ENCODE measurements at regions not wholly inside any gene's neighbourhood (a gene's known extent, or its start where the extent isn't known, plus 50 kb on each side); places are given as distances from the start of the nearest gene placed in this dataset.

DNA sequence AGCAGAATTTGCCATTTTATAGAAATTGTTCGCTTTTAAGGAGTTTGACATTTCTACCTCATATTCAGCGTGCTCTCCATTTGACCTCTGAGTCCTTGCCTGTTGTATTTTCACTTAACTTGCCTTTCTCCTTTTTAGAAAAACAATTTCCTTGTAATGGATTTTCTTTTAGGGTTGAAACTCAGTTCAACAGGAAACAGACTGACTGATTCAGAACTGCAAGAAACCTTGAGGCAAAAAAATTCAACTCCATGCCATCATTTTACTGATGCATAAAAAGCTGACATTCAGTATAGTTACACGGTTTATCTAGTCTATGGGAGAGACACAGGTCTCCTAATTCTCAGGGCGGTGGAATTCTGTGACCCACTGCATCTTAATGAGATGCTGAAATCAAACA is 59.8 kb downstream of the MRPS30 start:
- Histone ChIP-seq H3K27ac (no peak overlapping the region), H3K27me3 (no peaks in the 10 kb centered on the region), H3K36me3 (no peaks in the 10 kb centered on the region), H3K9me3 (no peaks in the 10 kb centered on the region), H3K4me3 (no peak overlapping the region), H3K4me1 (no peaks in the 10 kb centered on the region)
- TF ChIP-seq, protein P1, sequence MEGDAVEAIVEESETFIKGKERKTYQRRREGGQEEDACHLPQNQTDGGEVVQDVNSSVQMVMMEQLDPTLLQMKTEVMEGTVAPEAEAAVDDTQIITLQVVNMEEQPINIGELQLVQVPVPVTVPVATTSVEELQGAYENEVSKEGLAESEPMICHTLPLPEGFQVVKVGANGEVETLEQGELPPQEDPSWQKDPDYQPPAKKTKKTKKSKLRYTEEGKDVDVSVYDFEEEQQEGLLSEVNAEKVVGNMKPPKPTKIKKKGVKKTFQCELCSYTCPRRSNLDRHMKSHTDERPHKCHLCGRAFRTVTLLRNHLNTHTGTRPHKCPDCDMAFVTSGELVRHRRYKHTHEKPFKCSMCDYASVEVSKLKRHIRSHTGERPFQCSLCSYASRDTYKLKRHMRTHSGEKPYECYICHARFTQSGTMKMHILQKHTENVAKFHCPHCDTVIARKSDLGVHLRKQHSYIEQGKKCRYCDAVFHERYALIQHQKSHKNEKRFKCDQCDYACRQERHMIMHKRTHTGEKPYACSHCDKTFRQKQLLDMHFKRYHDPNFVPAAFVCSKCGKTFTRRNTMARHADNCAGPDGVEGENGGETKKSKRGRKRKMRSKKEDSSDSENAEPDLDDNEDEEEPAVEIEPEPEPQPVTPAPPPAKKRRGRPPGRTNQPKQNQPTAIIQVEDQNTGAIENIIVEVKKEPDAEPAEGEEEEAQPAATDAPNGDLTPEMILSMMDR (IDR thresholded peaks at IDR 0.05), result no peak
- intact Hi-C loops (cut with DNase I), result no loop called here
- DNase-seq (ENCODE audit: low spot score in 2 of 2), result no peak

DNA sequence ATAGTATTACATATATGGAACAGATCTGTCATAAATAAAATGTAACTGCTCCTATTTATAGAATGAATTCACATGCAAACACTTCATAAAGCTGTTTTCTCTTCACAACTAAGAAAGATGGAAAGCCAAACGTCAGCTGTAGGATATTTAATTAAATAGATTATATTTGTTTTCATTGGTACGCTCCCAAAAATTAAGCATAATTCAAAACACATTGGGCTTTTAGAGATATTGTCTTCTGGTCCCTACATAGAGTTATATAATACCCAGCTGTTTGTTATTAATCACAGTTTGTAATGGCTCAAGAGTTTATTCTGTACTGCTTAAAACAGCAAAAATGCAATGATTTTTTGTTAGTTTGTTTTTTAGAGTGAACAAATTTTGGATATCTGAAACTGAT is 61.2 kb downstream of the MRPS30 start:
- TF ChIP-seq, protein P1 (IDR thresholded peaks at IDR 0.05), result no peak
- Histone ChIP-seq H3K36me3 (no peaks in the 10 kb centered on the region), H3K27ac (no peak overlapping the region), H3K4me1 (no peaks in the 10 kb centered on the region), H3K4me3 (no peak overlapping the region), H3K9me3 (no peaks in the 10 kb centered on the region), H3K27me3 (no peaks in the 10 kb centered on the region)
- no peak for DNase-seq (ENCODE audit: low spot score in 2 of 2)
- intact Hi-C loops (cut with DNase I), result no loop called here

DNA sequence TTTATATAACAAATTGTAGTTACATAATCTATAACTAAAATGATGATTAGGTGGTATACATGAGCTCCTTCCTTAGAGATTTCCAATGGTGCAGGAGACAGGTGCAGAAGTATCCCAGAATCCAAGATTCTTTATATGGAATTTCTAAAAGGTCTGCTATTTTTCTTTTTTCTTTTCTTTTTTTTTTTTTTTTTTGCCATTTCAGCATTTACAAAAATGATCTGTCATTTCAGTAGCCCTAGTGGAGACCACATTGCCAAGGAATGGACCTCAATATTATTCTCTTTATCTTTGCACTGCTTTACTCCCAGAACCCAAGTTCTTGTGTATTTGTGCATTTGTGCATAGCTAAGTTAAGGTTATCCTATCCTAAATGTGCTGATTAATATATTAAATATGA is 61.7 kb downstream of the MRPS30 start:
- H3K27me3 ChIP-seq, result no peaks in the 10 kb centered on the region
- H3K9me3 ChIP-seq, result no peaks in the 10 kb centered on the region
- H3K27ac ChIP-seq, result no peak overlapping the region
- TF ChIP-seq, protein P1 (IDR thresholded peaks at IDR 0.05), result no peak
- no peak for DNase-seq (ENCODE audit: low spot score in 2 of 2)
- H3K4me1 ChIP-seq, result no peaks in the 10 kb centered on the region
- intact Hi-C loops (cut with DNase I), result no loop called here
- no peak overlapping the region for H3K4me3 ChIP-seq
- H3K36me3 ChIP-seq, result no peaks in the 10 kb centered on the region

DNA sequence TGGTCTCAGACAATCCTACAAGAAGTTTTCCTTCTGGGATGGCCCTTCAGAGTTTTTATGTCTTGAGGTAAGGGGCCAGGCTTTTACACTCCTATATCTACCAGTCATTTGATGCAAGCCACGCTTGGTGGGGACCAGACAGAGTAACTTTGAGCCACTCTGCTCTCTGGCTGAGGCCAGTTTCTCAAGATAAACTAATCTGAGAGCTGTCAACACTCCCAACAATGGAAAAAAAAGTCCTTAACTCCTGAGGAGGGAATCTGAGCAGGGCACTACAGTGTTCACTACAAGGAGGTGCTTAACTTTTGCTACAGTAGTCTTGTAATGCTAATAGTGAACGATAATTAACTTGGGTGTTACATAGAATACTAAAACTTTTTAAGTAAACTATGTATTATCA is 62.7 kb downstream of the MRPS30 start:
- TF ChIP-seq, protein P1 (IDR thresholded peaks at IDR 0.05), result no peak
- no peak for DNase-seq (ENCODE audit: low spot score in 2 of 2)

DNA sequence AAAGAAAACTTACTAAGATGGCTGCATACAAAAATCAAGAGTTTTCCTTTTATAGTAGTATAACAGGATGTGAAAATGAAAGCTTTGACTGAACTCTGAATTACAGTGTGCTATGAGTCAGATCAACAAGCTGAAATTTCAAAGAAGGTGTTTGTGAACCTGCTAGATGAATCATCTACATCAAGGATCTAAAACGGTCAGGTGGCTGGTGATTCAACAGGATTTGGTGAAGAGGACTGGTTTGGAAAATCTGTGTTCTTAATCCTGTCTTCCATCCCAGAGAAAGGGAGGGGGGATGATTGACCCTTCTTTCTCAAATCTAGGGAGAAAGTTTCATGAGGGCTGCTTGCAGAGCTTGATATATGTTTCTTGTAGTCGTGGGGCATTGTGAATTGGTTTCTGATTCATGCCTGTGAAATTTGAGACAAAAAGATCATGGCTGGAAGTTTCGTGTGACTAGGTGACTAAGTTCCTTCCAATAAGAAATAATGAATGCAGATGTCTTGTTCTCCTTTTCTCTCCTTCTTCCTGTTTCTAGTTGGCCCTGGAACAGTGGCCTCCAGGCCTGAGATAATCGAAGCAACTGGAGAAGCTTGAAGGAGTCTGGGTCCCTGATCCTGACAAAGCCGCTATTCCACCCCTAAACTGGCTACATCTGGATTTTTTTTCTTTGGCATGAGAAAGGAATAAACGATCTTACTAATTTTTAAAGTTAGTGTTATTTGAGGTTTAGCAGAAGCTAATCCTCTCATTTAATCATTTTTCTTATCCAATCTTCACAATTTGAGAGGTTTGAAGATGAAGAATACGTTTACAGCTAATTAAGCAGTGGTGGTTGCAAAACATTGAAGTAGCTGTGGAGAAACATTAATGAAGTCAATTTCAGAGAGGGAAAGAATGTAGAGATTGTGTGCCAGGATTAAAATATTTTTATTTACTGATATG is 67.2 kb downstream of the MRPS30 start:
- H3K27ac ChIP-seq, result no peak overlapping the region
- DNase-seq (ENCODE audit: low spot score in 2 of 2), result no peak
- no peaks in the 10 kb centered on the region for H3K9me3 ChIP-seq
- no peaks in the 10 kb centered on the region for H3K27me3 ChIP-seq
- H3K4me3 ChIP-seq, result no peak overlapping the region
- intact Hi-C loops (cut with DNase I), result no loop called here
- H3K4me1 ChIP-seq, result no peaks in the 10 kb centered on the region
- TF ChIP-seq, protein P1 (IDR thresholded peaks at IDR 0.05), result no peak
- H3K36me3 ChIP-seq, result no peaks in the 10 kb centered on the region

More for the DNA sequence above, 62.7 kb downstream of the MRPS30 start:
- no peaks in the 10 kb centered on the region for H3K36me3 ChIP-seq
- H3K9me3 ChIP-seq, result no peaks in the 10 kb centered on the region
- intact Hi-C loops (cut with DNase I), result no loop called here
- H3K4me1 ChIP-seq, result no peaks in the 10 kb centered on the region
- H3K4me3 ChIP-seq, result no peak overlapping the region
- no peak overlapping the region for H3K27ac ChIP-seq
- H3K27me3 ChIP-seq, result no peaks in the 10 kb centered on the region
